ENCODE measurements at regions not wholly inside any gene's neighbourhood (a gene's known extent, or its start where the extent isn't known, plus 50 kb on each side); places are given as distances from the start of the nearest gene placed in this dataset.

DNA sequence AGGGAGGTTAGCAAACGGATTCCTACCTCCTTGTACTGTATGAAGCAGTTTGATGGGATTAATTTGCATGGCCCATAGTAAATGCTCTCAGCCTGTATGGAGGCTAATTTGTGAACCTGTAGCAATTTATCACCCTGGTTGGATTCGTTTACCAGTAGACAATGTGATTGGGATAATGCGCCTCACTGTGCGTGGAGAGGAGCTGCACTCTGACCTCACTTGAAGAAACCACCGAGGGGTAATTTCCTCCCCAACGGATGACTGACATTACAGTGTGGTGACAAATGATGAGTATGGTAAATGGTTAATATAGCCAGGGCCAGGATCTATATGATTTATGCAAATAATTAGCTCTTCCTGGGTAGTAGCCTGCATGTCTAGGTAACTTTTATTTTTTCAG is 479.1 kb upstream of the RBFOX1 start:
- no peak for TF ChIP-seq POLR2A (IDR thresholded peaks at IDR 0.05)
- TF ChIP-seq, protein P1, sequence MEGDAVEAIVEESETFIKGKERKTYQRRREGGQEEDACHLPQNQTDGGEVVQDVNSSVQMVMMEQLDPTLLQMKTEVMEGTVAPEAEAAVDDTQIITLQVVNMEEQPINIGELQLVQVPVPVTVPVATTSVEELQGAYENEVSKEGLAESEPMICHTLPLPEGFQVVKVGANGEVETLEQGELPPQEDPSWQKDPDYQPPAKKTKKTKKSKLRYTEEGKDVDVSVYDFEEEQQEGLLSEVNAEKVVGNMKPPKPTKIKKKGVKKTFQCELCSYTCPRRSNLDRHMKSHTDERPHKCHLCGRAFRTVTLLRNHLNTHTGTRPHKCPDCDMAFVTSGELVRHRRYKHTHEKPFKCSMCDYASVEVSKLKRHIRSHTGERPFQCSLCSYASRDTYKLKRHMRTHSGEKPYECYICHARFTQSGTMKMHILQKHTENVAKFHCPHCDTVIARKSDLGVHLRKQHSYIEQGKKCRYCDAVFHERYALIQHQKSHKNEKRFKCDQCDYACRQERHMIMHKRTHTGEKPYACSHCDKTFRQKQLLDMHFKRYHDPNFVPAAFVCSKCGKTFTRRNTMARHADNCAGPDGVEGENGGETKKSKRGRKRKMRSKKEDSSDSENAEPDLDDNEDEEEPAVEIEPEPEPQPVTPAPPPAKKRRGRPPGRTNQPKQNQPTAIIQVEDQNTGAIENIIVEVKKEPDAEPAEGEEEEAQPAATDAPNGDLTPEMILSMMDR (IDR thresholded peaks at IDR 0.05): no peak
- Histone ChIP-seq H3K27me3 (no peaks in the 10 kb centered on the region), H3K4me3 (no peak overlapping the region), H3K27ac (no peak overlapping the region), H3K4me1 (no peaks in the 10 kb centered on the region), H3K9me3 (no peaks in the 10 kb centered on the region), H3K36me3 (no peaks in the 10 kb centered on the region)
- intact Hi-C loops (cut with DNase I; ENCODE audit: low total_unique reads): no loop called here
- no peak for DNase-seq

DNA sequence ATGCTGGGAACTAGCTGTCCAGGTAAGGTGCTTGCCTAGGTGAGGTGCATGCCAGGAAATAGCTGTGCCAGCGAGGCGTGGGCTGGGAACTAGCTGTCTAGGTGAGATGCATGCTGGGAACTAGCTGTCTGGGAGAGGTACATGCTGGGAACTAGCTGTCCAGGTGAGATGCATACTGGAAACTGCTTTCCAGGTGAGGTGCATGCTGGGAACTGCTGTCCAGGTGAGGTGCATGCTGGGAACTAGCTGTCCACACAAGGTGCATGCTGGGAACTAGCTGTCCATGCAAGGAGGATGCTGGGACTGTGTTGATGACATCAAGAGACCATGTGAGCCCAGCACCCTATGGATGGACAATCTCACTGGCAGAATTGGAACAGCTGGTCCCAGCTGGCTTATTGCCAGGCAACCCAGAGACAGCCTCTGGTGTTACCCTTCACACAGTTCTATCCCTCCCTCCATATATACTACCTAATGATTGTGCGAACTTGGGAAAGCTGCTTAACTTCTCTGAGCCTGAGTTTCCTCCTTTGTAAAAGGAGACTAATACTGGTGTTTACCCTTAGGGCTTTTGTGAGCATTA is 479.9 kb upstream of the RBFOX1 start:
- no peak overlapping the region for H3K4me3 ChIP-seq
- no peaks in the 10 kb centered on the region for H3K4me1 ChIP-seq
- no peaks in the 10 kb centered on the region for H3K9me3 ChIP-seq
- H3K36me3 ChIP-seq: no peaks in the 10 kb centered on the region
- H3K27me3 ChIP-seq: no peaks in the 10 kb centered on the region
- TF ChIP-seq, protein P1 (IDR thresholded peaks at IDR 0.05): no peak
- no peak for TF ChIP-seq POLR2A (IDR thresholded peaks at IDR 0.05)
- no peak for DNase-seq
- intact Hi-C loops (cut with DNase I; ENCODE audit: low total_unique reads): no loop called here
- H3K27ac ChIP-seq: no peak overlapping the region

- H3K27ac ChIP-seq: no peak overlapping the region
- H3K27me3 ChIP-seq: no peaks in the 10 kb centered on the region
- DNase-seq: no peak
- no peak overlapping the region for H3K4me3 ChIP-seq
- H3K9me3 ChIP-seq: no peaks in the 10 kb centered on the region
- no peaks in the 10 kb centered on the region for H3K4me1 ChIP-seq
- TF ChIP-seq, protein P1 (IDR thresholded peaks at IDR 0.05): no peak
- TF ChIP-seq POLR2A (IDR thresholded peaks at IDR 0.05): no peak
- no peaks in the 10 kb centered on the region for H3K36me3 ChIP-seq
- intact Hi-C loops (cut with DNase I; ENCODE audit: low total_unique reads): no loop called here
These were observed 486.2 kb upstream of the RBFOX1 start for GRCh38 chr16:6846452-6846851.

GRCh38 chr16:6841392-6841791 is 491.3 kb upstream of the RBFOX1 start:
- DNase-seq: no peak
- intact Hi-C loops (cut with DNase I; ENCODE audit: low total_unique reads): no loop called here

DNA sequence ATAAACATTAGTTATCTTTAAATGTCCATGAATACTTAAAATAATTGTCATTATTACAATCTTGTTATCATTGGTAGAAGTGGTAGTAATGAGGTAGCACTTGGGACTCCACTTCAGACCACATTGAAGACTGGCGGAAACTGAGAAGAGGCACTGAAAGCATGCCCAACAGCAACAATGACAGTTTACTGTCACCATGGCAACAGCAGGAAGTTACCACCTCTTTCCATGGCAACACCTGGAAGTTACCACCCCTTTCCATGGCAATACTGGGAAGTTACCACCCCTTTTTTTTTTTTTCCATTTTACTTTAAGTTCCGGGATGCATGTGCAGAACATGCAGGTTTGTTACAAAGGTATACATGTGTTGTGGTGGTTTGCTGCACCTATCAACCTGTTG is 494.9 kb upstream of the RBFOX1 start:
- Histone ChIP-seq H3K9me3 (no peaks in the 10 kb centered on the region), H3K36me3 (no peaks in the 10 kb centered on the region), H3K27me3 (no peaks in the 10 kb centered on the region), H3K27ac (no peak overlapping the region), H3K4me3 (no peak overlapping the region), H3K4me1 (no peaks in the 10 kb centered on the region)
- no peak for TF ChIP-seq POLR2A (IDR thresholded peaks at IDR 0.05)
- intact Hi-C loops (cut with DNase I; ENCODE audit: low total_unique reads): no loop called here
- no peak for DNase-seq

More at GRCh38 chr16:6841392-6841791, 491.3 kb upstream of the RBFOX1 start:
- no peaks in the 10 kb centered on the region for H3K9me3 ChIP-seq
- no peak overlapping the region for H3K4me3 ChIP-seq
- H3K27me3 ChIP-seq: no peaks in the 10 kb centered on the region
- H3K27ac ChIP-seq: no peak overlapping the region
- no peaks in the 10 kb centered on the region for H3K36me3 ChIP-seq
- no peaks in the 10 kb centered on the region for H3K4me1 ChIP-seq
- TF ChIP-seq, protein P1 (IDR thresholded peaks at IDR 0.05): no peak
- no peak for TF ChIP-seq POLR2A (IDR thresholded peaks at IDR 0.05)

DNA sequence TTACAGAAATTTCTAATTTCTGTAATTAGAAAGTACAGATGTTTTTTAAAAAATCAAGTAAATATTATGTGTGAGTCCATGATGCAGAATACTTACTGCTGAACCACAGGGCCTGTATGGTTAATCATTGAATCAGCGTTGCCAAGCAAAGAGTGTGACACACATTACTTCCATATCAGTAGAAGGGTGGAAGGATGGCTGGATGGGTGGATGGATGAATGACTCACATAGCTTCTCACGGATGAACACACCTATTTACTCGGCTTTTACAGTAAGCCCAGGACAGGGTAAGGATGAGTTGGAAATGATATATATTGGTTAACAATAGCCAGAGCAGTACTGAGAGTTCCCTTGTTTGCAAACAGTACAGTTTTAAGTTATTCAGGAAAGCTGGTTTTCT is 495.9 kb upstream of the RBFOX1 start:
- no peaks in the 10 kb centered on the region for H3K4me1 ChIP-seq
- H3K36me3 ChIP-seq: no peaks in the 10 kb centered on the region
- TF ChIP-seq, protein P1 (IDR thresholded peaks at IDR 0.05): no peak
- no peak for TF ChIP-seq POLR2A (IDR thresholded peaks at IDR 0.05)
- no peaks in the 10 kb centered on the region for H3K9me3 ChIP-seq
- no peak overlapping the region for H3K27ac ChIP-seq
- no peak overlapping the region for H3K4me3 ChIP-seq
- DNase-seq: no peak
- intact Hi-C loops (cut with DNase I; ENCODE audit: low total_unique reads): no loop called here
- H3K27me3 ChIP-seq: no peaks in the 10 kb centered on the region

Data from uterus (tissue), 3 donors.